GM04504 (cell line): ENCODE measurements at regions not wholly inside any gene's neighbourhood (a gene's known extent, or its start where the extent isn't known, plus 50 kb on each side); places are given as distances from the start of the nearest gene placed in this dataset.
"Not testable (repeated sequence)": the region's sequence is repeated elsewhere in the genome, so short reads cannot be mapped to it uniquely, and the experiment has no call there.

Source experiments
- DNase-seq: peaks from one replicate; pipeline ENCODE4 v3.0.0-alpha.2; 2012; ENCODE audit warnings: low read depth

DNA sequence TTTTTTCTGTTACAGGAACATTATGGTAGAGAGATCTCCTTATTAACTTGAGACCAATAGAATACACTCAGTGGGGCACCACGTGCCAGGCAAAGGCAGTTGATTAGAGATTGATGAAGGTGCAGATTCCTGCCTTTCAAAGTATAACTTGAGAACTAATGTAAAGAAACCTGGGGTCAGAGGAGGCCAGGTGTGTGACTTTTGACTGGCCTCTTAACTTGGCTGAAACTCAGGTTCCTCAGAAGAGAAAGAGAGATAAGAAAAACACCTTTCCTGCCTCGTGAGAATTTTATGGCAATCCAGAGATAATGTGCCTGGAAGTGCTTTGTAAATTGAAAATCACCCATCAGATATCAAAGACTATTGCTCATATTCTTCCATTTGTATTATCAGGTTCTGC lies 110.7 kb upstream of the GZMB start:
- DNase-seq: no peak

- no peak for DNase-seq
Observed at GRCh38 chr14:24741871-24742270, 107.9 kb upstream of the GZMB start.

GRCh38 chr14:24735984-24736630 lies 102.1 kb upstream of the GZMB start:
- DNase-seq: no peak

- DNase-seq: peak; percentile 9
Observed at GRCh38 chr14:24734917-24735500, 101.0 kb upstream of the GZMB start.

DNA sequence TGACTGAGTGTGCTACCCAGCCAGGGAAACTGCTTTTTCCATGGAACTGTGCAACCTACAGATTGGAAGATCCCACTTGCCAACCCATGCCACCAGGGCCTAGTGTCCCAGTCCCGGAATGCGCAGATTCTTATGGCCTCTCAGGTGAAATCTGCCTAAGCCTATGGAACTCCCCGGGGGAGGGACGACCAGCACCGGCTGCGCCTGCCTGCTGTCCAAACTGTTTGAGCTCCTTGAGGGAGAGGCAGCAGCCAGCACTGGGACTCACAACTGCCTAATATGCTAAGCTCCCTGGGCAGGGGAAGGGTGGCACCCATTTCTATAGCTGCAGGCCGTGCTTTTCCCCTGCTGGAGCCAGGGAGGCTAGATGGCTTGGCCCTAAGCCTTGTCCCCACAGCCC lies 92.5 kb upstream of the GZMB start:
- no peak for DNase-seq

GRCh38 chr14:24725311-24725710 lies 91.3 kb upstream of the GZMB start:
- no peak for DNase-seq

DNA sequence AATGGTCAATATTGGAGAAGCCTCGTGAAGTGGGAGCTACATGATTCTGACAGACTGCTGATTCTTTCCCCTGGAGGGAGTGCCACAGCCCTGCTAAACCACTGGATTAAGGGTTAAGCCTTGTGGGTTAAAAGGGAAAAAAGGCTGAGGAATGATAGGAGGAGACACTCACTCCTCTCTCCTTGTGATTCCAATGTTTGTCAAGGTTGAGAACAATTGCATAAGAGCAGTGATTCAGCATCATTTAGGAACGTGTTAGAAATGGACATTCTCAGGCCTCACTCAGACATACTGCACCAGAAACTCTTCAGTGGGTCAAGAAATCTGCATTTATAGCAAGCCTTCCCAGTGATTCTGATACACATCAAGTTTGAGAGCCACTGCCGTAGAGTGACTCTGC lies 87.8 kb upstream of the GZMB start:
- DNase-seq: no peak

DNA sequence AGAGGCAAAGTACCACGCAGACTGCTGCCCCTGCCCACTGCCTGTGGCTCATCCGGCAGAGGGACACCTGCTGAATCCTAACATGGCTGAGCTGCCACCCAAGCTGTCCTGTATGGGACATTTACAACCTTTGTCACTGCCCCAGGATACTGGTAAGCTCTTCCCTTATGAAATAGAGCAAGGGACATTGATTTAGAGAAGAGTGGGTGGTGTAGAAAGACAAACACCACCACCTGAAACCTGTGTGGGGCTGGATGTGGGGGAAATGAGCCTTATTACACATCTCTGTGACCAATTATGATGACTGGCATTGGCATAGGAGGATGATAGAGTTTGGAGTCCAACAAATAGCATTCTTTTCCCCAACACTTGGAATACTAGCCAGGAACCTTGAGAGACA lies 81.2 kb upstream of the GZMB start:
- DNase-seq: no peak

DNA sequence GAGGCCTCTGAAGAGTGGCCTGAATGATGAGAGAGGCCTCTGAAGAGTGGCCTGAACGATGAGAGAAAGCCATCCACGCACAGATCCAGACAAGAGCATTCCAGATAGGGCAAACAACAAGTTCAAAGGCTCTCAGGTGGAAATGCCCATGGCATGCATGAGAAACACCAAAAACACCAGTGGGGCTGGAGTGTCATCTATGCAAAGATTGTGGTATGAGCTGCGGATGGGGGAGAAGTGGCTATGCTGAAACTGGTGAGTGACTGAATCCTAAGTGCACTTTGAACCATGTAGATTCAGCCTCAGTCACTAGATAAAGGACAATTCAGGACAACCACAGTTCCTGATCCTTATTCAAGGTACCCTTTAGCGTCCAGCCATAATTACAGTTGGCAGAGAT lies 79.4 kb upstream of the GZMB start:
- no peak for DNase-seq

GRCh38 chr14:24712909-24713308 lies 78.9 kb upstream of the GZMB start:
- no peak for DNase-seq

DNA sequence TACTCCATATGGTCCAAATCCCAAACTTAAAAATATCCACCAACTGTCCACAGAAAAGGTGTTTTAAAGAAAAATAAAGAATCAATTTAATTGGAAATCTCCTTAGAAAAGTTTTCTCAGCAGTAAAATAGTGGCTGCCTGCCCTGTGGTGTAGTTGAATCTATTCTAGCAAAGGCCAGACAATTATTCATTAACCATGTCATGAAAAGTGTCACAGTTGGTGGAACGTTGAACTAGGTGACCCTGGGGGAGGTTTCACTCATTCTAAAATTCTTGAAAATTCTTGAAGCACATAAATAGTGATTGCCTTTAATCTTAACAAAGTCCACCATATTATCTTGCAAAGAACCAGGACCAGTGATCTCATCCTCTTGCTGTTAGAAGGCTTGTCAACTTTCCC lies 78.4 kb upstream of the GZMB start:
- DNase-seq: no peak

DNA sequence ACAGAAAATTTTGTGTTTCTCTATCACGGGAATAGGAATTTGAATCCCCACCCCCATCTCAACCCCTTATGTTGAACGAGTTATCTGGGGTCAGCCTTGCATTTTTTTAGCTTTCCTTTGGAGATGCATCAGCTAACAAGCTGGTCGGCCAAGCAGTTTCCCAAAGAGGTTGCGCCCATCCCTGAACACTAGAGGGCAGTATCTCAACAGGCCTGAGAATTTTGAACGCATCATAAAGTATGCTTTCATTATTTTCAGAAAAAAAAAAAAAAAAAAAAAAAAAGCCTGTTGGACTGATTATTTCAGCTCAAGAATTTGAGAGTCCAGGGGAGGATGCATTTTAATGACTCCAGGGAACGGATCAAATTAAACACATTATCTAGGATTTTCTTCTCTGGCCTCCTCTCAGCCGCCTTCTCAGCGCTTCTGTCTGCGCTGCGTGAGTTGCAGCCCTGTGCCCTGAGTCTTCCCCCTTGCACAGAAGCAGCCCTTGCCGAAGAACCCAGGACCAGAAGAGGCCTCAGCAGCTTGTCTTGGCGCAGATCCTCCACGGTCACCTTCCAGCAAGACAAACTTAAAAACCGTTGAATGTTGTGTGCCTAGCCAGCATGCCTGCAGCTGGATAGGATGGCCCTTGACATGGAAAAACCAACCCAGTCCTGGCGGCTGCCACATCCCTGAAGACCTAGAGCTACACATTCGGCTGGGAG lies 76.6 kb upstream of the GZMB start:
- DNase-seq: peak; percentile 22

DNA sequence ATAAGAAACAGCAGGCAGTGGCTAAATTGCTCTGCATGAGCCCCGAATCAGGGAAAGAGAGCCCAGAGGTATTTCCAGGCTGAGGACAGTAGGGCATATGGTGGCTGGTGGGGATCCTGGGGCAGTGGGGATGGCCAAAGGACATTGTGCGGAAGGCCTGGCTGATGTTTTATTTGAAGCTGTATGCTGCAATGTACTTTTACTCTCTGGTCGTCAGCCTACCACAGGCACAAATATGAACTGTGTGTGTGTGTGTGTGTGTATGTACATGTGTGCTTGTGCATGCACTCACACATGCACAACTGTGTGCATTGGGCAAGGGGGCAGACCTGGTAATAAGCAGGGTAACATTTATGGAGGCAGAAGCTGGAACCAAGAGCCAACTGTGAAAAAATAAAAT lies 74.7 kb upstream of the GZMB start:
- no peak for DNase-seq

DNA sequence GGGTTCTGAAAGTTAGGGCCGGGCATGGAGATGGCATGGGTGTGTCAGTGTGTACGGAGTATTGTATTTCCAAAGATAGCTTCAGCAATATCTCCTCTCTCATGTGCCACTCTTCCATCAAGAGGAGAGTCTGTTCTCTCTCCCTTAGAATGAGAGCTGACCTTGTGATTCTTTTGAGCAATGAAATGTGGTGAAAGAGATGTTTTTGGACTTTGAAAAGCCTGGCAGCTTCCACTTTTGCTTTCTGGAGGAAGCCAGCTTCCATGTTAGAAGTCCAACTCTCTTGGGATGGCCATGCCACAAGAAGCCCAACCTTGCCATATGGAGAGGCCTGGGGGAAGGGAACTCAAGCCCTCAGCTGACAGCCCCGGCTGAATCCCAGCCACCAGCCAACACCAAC lies 72.4 kb upstream of the GZMB start:
- no peak for DNase-seq

DNA sequence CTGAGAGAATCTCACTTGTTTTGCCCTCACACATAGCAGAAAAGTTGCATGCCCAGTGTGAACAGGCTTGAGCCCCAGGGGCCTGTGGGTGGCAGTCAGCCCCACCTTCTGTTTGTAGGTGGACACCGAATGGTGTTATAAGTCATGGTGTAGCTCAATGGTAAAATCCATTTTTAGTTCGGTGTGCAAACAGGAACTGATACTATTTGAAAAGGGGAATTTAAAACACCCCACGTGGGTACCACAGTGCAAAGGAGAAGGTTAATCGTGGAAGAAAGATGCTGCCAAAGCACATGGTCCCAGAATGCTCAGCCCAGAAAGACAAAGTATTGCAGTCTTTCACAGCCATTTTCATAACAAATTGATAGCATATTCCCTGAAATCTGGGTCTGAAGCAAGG lies 71.8 kb upstream of the GZMB start:
- no peak for DNase-seq

DNA sequence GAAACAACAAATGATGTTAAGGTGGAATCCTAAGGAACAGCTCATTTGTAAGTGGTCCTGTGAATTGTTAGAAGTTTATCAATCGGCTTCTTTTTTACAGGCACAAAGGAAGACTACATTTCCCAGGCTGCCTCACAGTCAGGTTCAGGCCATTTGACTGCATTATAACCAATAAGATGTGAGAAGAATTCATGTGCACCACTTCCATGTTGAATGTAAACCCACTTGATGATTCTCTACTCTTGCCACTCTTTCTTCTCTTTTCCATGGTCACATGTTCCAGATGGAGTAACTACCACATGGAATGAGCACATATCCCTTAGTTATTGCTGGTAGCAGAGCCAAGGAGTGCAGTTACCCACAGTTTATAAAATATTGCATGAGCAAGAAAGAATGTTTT lies 67.1 kb upstream of the GZMB start:
- DNase-seq: no peak

DNA sequence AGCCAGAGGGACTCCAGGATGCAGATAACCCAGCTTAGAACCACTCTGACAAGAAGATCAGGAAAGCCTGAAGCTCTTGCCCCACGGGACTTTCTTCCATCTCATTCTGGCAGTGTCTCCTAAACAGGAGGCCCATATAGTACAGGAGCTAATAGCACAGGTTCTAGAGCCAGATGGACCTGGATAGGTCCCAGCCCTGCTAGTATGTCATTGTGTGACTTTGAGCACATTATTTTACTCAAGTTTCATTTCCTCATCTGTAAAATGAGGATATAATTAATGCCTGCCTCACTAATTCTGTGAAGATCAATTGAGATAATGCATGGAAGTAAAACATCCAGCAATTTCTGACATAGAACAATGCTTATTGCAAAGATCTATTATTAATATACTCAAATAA lies 66.5 kb upstream of the GZMB start:
- no peak for DNase-seq

- DNase-seq: no peak
Observed at GRCh38 chr14:24699052-24699451, 65.1 kb upstream of the GZMB start.

DNA sequence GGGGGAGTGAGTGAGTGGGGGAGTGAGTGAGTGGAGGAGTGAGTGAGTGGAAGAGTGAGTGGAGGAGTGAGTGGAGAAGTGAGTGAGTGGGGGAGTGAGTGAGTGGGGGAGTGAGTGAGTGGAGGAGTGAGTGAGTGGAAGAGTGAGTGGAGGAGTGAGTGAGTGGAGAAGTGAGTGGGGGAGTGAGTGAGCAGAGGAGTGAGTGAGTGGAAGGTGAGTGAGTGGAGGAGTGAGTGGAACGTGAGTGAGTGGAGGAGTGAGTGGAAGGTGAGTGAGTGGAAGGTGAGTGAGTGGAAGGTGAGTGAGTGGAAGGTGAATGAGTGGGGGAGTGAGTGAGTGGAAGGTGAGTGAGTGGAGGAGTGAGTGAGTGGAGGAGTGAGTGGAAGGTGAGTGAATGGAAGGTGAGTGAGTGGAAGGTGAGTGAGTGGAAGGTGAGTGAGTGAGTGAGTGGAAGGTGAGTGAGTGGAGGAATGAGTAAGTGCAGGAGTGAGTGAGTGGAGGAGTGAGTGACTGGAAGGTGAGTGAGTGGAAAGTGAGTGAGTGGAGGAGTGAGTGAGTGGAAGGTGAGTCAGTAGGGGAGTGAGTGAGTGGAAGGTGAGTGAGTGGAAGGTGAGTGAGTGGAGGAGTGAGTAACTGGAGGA lies 62.4 kb upstream of the GZMB start:
- DNase-seq: not testable (repeated sequence)

DNA sequence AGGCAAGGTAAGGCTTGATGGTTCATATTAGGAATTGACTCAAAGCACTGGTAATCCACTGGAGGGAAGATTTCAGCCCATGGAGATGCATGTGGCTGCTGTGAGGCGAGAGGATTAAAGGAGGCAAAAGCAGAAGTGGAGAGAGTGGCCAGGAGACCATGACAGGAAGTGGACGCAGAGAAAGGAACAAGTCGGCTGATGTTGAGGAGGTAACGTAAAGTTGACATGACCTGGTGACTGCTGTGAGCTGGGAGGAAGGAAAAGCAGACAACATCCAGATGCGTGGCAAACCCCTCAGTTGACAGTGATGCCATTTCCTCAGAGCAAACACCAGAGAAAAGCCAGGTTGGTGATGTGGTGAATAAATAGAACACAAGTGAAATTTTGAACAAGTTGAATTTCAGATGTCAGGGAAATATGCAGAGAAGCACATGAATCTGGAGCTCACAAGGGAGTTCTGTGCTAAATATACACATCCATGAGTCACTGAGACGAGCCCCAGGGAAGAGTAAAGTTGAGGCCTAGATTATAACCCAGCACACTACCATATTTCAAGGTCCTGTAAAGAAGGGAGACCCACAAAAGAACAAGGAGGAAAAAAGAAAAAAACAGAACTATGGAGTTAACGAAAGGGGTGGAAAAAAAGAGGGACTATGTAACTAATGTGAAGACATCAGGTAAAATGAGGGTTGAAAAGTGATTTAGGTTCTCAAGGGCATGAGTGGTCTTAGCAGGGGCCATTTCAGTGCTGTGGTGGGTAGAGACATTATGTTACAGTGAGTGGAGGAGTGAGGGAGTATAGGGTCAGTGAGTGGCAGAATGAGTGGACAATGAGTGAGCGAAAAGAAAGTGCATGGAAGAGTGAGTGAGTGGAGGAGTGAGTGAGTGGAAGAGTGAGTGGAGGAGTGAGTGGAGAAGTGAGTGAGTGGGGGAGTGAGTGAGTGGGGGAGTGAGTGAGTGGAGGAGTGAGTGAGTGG lies 61.6 kb upstream of the GZMB start:
- no peak for DNase-seq

DNA sequence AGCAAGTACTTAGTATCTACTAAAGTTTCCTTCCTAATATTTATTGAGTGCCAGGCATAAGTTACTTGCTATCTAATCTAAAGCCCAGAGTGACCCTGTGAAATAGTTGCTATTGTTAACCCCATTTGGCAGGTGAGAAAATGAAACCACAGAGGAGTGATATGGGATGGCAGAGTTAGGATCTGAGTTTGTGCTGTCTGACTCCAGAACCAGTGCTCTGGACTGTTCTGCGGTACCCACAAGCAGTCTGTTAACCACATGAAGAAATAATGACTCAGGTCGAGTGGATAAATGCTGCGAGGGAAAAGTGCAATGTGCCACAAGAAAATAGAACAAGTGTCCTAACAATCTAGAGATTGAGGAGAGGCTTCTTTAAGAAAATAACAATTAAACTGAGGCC lies 60.7 kb upstream of the GZMB start:
- no peak for DNase-seq

GRCh38 chr14:24693983-24694382 lies 60.0 kb upstream of the GZMB start:
- DNase-seq: no peak
